Mesothelial cell of epicardium (in vitro differentiated cells): ENCODE measurements at regions not wholly inside any gene's neighbourhood (a gene's known extent, or its start where the extent isn't known, plus 50 kb on each side); places are given as distances from the start of the nearest gene placed in this dataset.

Experiments used
- DNase-seq, 2 experiments: peaks; one replicate each; pipeline ENCODE4 v3.0.0; 2021; ENCODE audit warnings: low spot score in 2 of 2; ENCODE audit not compliant: unreplicated experiment in 2 of 2
- H3K27ac Mint-ChIP-seq: 2 replicates; pipeline ENCODE4 v1.8.0; 2021; ENCODE audit warnings: mixed read lengths
- H3K27me3 Mint-ChIP-seq: 2 replicates; pipeline ENCODE4 v1.8.0; 2021; ENCODE audit warnings: low read depth, mixed read lengths
- H3K36me3 Mint-ChIP-seq: 2 replicates; pipeline ENCODE4 v1.8.0; 2021; ENCODE audit warnings: mixed read lengths
- H3K4me1 Mint-ChIP-seq: 2 replicates; pipeline ENCODE4 v1.8.0; 2021; ENCODE audit warnings: mixed read lengths
- H3K4me3 Mint-ChIP-seq: 2 replicates; pipeline ENCODE4 v1.8.0; 2021; ENCODE audit warnings: mild to moderate bottlenecking, moderate library complexity, mixed read lengths
- H3K9me3 Mint-ChIP-seq: 2 replicates; pipeline ENCODE4 v1.8.0; 2021; ENCODE audit warnings: mixed read lengths
- TF ChIP-seq, protein P1 (sequence below): fragments of 200-600 bp; sonication (generic); IDR thresholded peaks from one replicate; pipeline ENCODE4 v1.5.0; 2021; ENCODE audit warnings: antibody characterized with exemption; ENCODE audit not compliant: unreplicated experiment

GRCh38 chrX:40506201-40506985, 74.4 kb upstream of the ATP6AP2 start:
- Mint-ChIP-seq H3K36me3 (no peaks in the 10 kb centered on the region), H3K9me3 (peaks cover 18% of the 10 kb centered on the region), H3K4me3 (no peak overlapping the region), H3K27ac (no peak overlapping the region), H3K4me1 (no peaks in the 10 kb centered on the region), H3K27me3 (no peaks in the 10 kb centered on the region)
- TF ChIP-seq, protein P1, sequence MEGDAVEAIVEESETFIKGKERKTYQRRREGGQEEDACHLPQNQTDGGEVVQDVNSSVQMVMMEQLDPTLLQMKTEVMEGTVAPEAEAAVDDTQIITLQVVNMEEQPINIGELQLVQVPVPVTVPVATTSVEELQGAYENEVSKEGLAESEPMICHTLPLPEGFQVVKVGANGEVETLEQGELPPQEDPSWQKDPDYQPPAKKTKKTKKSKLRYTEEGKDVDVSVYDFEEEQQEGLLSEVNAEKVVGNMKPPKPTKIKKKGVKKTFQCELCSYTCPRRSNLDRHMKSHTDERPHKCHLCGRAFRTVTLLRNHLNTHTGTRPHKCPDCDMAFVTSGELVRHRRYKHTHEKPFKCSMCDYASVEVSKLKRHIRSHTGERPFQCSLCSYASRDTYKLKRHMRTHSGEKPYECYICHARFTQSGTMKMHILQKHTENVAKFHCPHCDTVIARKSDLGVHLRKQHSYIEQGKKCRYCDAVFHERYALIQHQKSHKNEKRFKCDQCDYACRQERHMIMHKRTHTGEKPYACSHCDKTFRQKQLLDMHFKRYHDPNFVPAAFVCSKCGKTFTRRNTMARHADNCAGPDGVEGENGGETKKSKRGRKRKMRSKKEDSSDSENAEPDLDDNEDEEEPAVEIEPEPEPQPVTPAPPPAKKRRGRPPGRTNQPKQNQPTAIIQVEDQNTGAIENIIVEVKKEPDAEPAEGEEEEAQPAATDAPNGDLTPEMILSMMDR: no peak
- DNase-seq: no peak

DNA sequence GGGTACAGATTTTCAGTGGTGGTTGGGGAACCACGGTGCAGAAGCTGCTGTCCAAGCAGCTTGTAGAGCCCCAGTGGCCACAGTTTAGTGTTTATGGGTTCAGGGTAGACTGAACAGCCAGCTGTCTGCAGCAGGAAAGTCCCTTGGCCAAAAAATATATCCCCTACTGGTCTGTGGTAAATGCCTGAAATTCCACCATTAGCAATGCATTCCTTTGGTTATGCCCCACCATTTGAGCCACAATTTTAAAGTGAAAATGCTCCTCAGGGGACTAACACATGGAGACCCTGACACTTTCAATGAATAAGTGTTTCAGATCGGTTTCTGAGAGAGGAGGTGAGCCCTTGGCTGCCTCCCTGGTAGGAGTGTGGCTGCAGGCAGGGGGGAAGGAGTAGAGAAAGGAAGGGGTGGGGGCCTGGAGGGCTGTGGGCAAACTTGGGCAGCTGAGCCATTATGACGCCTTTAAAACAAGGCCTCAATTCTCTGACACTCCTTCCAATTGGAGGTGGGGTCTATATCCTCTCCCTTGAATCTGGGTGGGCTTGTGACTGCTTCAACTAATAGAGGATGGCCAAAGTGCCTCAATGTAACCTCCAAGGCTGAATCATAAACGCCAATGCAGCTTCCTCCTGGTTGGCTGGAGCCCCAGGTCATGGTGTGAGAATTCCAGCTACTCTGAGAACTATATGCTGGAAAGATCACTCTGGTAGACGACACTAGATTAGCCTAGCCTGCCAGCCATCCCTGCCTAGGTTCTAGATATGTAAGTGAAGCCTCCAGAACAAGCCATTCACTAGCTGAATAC, 75.8 kb upstream of the ATP6AP2 start:
- DNase-seq: no peak
- Mint-ChIP-seq H3K27me3 (no peaks in the 10 kb centered on the region), H3K27ac (no peak overlapping the region), H3K9me3 (peaks cover 10% of the 10 kb centered on the region), H3K36me3 (no peaks in the 10 kb centered on the region), H3K4me1 (no peaks in the 10 kb centered on the region), H3K4me3 (no peak overlapping the region)
- TF ChIP-seq, protein P1: no peak

DNA sequence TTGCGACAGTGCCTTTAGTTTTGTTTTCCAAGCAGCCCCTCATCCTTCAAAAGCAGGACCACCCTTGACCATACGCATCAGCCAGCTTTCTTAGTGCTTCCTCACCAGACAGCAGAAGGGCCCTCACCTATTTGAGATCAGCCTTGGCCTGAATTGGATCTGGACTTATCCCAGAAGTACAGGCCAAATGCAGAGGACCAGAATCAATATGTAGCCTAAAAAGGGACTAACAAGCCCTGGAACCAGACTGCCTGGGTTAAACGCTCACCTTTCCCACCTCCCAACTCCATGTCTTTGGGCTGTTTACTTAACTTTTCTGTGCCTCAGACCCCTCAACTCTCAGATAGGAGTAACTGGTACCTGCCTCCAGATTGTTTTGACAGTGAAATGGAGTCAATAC, 77.7 kb upstream of the ATP6AP2 start:
- Mint-ChIP-seq H3K4me3 (no peak overlapping the region), H3K4me1 (no peaks in the 10 kb centered on the region), H3K27ac (no peak overlapping the region), H3K36me3 (no peaks in the 10 kb centered on the region), H3K9me3 (peaks cover 7% of the 10 kb centered on the region), H3K27me3 (no peaks in the 10 kb centered on the region)
- no peak for DNase-seq
- TF ChIP-seq, protein P1: no peak

DNA sequence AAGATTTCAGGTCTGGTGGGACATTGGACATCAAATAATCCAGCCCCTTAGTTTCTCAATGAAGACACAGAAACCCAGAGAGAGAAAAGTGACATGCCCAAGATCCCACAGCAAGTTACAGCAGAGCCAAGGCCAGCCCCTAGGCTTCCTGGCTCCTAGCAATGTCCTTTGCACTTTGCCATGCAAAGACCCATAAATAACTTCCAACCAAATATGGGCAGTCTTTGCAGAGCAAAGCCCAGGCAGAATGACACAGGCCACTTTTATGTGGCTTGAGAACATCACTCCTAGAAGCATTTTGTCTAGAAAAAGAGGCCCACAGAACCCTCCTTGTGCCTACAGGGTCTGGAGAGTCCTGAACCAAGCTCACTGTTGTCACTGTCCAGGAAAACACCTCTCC, 78.1 kb upstream of the ATP6AP2 start:
- H3K27ac Mint-ChIP-seq: no peak overlapping the region
- DNase-seq: no peak
- no peaks in the 10 kb centered on the region for H3K4me1 Mint-ChIP-seq
- no peak overlapping the region for H3K4me3 Mint-ChIP-seq
- no peaks in the 10 kb centered on the region for H3K36me3 Mint-ChIP-seq
- no peaks in the 10 kb centered on the region for H3K27me3 Mint-ChIP-seq
- TF ChIP-seq, protein P1: no peak
- H3K9me3 Mint-ChIP-seq: peaks cover 7% of the 10 kb centered on the region

DNA sequence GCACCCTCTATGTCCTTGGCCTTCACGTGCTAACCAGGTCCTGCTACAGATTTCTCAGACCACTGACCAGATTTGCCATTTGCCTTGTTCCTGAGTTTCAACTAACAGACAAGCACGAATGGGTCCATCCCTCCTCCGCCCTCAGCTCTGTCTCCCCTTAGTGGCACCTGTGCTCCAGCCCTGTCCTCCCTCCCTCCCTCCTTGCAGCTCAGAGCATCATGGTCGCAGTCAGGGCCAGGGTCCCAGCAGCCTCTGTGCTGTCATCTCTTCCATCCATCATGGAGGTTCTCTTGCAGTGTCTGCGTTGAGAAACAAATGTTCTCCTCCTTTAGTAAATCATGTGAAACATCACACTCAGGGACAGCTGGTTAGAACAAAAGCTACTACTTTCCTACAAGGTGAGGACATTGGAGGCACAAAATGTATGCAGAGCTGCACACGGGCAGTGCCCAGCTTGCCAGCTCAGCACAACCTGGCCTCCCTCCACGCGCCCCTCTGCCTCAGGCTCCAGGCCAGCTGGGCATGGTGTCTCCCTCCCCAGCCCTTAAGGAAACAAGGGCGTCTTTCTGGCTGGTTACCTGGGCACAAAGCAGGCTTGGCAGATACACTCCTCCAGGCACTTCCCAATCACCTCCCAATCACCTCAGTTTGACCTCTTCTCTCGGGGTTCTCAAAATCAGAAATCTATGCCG, 79.5 kb upstream of the ATP6AP2 start:
- Mint-ChIP-seq H3K9me3 (peaks cover 7% of the 10 kb centered on the region), H3K27me3 (no peaks in the 10 kb centered on the region), H3K4me1 (peaks cover 2% of the 10 kb centered on the region), H3K27ac (no peak overlapping the region), H3K4me3 (no peak overlapping the region), H3K36me3 (no peaks in the 10 kb centered on the region)
- TF ChIP-seq, protein P1: no peak
- no peak for DNase-seq
